ENCODE measurements at regions not wholly inside any gene's neighbourhood (a gene's known extent, or its start where the extent isn't known, plus 50 kb on each side); places are given as distances from the start of the nearest gene placed in this dataset.
"Not testable (repeated sequence)": the region's sequence is repeated elsewhere in the genome, so short reads cannot be mapped to it uniquely, and the experiment has no call there.

DNA sequence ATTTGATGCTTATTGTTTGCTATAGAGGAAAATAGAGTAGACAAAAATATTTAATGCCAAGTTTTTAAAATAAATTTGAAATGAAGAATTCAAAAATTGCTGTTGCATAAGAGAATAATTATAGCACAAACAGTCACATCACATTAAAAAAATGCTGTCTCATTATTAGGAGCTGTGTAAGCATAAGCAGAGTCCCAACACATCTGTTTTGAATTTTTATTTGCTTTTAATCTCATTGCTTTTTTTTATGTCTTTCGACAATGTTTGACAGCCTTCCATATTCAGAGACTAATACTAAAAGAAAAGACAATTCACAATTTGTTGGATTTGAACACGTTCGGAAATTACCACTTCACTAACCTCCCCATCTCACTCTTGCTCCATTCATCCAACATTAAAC, 143.5 kb downstream of the TFPI2 start:
- DNase-seq (ENCODE audit: low spot score): no peak

DNA sequence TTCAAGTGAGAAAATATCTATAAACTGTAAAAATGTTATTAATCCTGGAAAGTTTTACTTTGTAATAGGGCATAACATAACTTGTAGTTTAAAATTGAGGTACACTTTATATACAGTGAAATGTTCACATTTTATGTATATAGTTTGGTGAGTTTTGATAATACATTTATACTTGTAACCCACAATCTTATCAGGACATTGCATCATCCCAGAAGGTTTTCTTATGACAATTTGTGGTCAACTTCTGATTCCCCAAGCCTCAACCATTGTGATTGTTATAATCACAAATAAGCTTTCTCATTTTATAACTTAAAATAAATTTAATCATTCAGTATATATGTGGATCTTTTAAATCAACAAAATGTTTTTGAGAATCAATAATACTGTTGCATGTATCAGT, 151.1 kb downstream of the TFPI2 start:
- DNase-seq (ENCODE audit: low spot score): no peak

DNA sequence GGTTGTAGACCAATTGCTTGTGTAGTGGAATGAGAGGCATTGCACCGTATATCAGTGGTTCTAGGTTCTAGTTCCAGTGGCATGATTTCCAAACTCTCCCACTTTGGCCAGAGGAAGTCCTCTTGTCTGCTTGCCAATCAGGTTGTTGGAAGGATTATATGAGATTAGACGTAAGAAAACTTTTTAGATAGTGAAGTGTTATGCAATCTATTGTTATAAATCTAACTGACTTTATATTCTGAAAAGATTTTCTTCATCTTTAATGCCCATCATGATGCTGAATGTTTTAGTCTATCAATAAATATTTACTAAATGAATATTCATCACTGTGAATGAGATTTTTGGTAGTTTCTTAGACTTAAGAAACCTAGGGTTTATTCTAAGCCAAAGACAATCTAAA, 152.6 kb downstream of the TFPI2 start:
- DNase-seq (ENCODE audit: low spot score): no peak

DNA sequence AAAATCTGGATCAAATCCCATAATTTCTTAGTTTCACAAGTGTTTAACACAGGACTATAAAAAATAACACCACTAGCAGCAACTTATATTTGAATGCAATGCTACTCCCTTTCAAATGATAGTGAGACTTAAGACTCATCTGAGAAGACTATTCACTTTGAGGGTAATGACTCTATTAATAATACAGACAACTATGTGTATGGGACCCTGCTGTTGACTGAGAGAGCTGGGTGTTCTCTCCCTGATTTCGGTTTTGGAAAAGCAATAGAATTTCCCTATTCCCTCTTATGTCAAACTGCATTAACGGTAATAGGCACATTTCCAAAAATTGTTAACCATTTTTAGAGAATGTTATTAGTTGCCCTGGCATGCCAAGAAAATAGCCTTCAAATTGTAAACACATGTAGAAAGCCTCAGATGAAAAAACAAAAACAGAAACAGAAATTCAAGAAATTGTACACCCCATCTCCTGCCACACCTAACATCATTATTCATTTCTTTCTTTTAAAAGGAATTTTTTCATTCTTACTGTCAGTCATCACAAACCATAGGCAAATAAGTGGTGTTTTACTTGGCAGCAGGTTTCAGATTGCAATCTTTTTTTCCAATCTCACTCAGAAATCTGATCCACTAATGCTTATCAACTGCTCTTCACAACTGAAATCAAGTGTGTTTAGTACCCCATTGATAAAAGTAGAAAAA, 153.7 kb downstream of the TFPI2 start:
- DNase-seq (ENCODE audit: low spot score): no peak

DNA sequence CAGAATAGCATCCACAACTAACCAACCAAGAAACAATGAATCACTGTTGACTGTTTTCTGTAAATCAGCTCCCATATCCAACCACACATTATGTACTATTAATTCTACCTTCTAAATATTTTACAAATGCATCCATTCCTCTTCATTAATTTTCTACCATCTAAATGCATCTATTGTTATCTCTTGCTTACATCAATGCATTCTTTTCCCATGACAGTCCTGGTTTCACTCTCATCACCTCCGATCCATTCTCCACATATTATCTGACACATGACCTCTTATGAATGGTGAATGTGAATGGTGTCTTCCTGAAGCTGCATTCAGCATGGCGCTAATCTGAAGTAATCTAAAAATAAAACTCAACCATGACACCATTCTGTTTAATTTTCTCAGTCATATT, 153.8 kb upstream of the CALCR start:
- DNase-seq (ENCODE audit: low spot score): no peak

DNA sequence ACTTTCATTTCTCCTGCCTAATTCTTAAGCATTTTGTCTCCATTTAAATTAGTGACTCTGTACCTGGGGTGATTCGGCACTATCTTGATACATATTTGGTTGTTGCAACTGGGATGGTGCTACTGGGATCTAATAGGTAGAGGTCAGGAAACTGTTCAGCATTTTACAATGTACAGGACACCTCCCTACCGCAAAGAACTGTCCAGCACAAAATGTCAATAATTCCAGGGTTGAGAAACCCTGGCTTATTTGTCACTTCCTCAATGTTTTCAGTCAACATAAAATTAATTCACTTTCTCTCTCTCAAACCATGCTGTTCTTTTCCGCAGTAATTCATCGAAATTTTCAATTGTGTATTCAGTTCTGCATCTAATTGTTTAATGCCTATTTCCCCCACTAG, 151.4 kb upstream of the CALCR start:
- no peak for DNase-seq (ENCODE audit: low spot score)

DNA sequence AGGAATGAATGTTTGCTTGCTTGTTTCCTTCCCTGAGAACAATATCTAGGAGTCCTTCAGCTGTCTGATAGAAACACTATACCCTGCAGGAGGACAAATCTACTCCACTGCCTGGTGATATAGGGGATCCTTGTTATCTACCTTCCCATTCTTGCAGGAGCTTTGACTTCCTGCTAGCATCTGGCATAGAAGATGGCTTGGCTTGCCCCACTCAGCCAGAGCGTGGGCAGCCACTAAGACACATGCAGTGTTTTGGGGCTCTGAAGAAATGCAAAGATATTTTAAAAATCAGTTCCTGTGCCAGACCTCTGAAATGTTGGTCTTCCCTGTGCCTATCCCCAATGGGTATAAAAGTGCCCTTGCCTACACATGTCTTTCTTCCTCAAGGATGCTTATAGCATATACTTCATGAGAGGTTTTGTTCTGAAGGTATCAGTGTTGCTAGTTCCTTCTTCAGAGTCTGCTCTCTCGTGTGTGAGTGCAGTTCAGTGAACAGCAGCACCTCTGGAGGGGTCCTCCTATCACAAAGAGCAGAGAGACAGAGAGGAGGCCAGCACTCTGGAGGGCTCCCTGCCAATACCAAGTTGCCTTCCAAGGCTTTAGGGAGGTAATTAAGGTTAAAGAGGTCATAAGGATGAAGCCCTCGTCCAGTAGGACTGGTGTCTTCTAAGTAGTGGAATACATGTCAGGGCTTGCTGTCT, 149.1 kb upstream of the CALCR start:
- DNase-seq (ENCODE audit: low spot score): no peak

DNA sequence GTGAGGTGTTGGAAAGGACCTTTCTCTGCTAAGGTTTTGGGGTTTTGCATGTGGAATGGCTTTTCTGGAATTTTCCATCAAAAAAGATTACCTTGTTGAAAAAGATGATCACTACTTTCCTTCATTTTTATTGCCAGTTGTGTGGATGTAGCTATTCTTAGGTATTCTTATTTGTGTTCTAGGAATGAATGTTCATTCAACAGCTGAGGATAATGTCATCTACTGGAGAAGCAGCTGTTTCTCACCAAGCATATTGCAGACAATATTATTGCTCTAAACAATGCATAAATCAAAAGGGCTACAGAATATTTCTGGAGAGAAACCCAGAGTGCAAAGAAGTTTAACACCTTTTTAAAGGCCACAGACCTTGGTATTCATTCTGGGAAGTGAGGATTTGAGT, 145.6 kb upstream of the CALCR start:
- DNase-seq (ENCODE audit: low spot score): no peak

DNA sequence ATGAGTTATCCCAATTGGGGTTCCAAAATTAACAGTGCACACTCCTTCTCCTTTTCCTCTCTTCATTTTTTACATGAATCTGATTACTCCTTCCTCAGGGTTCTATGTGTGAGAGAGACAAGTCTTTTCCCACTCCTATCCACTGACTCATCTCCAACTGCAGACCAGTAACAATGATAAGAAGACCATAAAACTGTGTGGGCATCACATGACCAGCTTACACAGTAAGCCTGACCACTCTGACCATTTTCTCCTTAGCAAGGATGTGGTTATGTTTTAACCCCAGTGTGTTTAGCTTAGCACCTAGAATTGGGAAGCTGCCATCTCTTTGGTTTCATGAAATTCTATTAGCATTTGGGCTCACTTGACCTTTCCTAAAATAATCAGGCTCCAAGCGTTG, 145.0 kb upstream of the CALCR start:
- DNase-seq (ENCODE audit: low spot score): no peak

DNA sequence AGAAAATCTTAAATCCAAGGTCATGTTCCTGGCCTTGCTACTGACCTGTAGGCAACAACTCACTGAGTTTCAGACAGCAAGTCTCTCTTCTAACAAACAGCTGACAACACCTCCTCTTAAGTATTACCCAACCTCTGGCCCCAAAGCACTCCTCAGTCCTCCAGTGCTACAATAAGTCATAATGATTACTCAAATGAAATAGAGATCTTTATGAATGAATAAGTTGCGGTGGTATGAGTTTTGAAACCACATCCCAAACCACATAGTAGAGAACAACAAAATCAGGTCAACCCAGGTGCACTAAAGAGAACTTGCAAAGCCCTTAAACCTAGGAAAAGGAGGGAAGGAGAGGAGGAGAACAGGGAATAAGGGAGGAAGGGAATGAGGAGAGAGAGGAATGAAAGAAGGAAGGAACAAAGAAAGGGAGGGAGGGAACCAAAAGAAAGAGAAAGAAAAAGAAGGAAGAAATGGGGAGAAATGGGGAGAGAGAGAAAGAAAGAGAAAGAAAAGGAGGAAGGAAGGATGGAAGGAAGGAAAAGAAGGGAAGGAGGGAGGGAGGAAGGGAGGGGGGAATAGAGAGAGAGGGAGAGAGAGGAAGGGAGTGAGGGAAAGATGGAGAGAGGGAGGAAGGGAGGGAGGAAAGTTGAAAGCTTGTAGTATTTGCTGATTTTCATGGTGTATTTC, 142.8 kb upstream of the CALCR start:
- DNase-seq (ENCODE audit: low spot score): no peak

DNA sequence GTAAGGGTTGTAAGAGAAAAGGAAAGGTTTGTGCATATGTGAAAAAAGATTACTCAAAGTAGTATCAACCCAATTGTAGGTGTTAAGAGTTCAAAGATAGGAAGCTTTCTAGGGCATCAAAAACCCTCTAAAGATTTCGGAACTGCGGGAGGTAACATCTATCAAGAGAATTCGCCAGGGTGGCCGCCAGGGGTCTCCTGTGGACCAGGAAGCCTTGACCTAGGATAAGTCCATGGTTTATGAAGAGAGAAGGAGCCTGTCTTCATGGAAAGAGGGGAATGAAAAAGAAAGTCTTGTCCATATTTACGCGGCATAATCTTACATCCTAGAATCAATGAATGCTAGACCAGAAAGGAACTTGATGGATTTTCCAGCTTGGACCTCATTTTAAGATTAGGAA, 140.7 kb upstream of the CALCR start:
- DNase-seq (ENCODE audit: low spot score): peak; percentile 56

DNA sequence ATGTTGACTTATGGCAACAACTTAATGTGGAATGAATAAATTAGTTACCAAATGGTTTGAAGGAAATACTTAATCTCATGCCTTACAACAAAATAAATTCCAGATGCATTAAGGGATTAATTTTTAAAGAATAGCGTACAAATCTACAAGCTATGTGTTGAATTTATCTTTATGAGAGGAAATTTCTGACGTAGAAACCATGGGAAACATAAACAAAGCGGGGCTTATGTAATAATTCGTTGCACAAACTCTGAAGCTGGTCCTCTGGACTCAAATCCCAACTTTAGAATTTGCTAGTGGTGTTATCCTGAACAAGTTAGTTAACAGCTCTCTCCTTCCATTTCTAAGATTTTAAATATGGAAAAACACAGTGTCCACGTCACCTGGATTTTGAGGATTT, 137.4 kb upstream of the CALCR start:
- no peak for DNase-seq (ENCODE audit: low spot score)

DNA sequence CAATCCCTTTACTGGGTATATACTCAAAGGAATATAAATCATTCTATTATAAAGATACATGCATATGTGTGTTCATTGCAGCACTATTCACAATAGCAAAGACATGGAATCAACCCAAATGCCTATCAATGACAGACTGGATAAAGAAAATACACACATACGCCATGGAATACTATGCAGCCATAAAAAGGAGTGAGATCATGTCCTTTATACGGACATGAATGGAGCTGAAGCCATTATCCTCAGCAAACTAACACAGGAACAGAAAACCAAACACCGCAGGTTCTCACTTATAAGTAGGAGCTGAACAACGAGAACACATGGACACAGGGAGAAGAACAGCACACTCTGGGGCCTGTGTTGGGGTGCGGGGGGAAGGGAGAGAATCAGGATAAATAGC, 133.7 kb upstream of the CALCR start:
- not testable (repeated sequence) for DNase-seq (ENCODE audit: low spot score)

DNA sequence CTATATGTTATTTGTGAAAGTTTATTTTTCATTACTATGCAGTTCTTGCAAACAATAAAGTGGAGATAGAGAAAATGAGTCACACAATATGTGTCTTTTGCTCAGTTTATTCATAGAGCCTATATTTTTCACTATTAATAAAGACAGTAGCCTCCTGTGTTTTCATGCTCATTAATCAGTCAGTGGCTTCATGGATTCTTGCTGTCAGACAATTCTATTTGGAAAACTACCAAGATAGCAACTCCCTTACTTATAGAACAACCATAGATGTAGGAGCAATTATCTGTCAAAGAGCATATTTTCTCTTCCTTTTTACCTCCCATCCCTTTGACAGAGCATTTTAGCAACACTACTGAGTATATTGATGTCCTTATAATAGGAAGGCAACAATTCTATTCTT, 132.7 kb upstream of the CALCR start:
- DNase-seq (ENCODE audit: low spot score): no peak

DNA sequence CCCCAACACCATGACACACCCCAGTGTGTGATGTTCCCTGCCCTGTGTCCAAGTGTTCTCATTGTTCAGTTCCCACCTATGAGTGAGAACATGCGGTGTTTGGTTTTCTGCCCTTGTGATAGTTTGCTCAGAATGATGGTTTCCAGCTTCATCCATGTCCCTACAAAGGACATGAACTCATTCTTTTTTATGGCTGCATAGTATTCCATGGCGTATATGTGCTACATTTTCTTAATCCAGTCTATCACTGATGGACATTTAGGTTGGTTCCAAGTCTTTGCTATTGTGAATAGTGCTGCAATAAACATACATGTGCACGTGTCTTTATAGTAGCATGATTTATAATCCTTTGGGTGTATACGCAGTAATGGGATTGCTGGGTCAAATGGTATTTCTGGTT, 131.6 kb upstream of the CALCR start:
- not testable (repeated sequence) for DNase-seq (ENCODE audit: low spot score)

DNA sequence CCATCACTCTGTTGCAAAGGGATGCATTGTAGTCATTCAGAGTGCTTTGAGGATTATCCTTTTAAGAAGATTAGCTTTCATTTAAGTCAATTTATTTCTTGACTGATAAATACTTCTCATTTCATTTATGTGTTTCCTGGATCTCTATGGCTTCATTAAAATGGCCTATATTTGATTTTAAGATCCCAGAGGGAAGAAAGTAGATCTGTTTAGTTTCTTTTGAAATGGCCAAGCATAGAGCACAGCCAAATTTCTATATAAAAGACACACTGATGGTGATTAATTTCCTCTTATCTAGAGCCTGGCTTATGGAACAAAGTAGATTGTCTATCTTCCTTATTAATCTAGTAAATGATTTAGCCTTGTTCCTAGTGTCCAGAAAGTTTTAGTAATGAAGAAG, 129.7 kb upstream of the CALCR start:
- DNase-seq (ENCODE audit: low spot score): no peak

DNA sequence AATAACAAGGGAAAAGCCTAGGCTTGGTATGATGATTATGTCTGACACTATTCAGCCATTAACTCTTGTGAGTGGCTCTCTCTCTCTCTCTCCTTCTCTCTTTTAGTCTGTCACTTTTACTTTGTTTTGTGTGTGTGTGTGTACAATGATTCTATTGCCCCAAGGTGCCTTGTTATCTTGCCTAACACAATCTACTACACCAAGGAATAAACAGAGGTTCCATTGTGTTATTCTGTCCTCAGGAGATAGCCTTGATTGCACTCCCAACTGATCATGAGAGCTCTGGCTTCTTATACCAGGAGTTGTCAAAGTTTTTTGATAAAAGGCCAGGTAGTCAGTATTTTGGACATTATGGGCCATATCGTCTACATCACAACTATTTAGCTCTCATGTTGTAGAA, 123.4 kb upstream of the CALCR start:
- DNase-seq (ENCODE audit: low spot score): no peak

DNA sequence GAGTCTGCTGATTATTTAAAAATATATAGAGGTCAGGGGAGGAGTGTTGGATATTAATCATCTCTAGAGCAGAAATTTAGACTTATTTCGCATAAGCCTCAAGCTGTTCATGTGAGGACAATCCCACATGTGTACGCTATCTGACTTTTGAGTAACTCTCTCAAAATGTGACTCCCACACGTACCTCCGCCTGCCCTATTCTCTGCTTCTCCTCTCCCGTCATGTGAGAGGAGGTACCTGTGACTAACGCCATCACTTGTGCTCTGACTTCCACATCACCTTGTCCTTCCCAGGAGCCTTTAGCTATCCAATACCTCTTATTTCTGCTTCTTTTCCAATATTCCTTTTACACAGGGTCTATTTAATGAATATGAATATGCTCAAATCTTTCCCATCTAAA, 119.3 kb upstream of the CALCR start:
- no peak for DNase-seq (ENCODE audit: low spot score)

DNA sequence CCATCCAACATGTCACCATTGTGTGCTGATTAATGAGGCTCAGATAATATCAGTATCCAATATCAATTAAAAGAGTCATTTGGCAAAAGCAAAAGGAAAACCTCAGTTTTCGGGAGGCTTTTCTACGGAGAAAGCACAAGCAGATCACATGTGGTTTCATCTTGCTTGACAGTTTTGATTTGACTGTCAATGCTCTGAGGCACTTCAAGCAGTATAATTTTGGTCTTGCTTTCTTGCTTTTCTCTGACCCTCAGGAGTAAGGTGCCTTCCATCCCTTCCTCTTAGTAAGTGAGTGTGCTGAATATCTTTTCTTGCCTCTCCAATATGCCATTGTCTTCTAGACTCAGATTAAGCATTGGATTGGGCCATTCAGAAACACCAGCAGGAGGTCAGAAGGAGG, 115.5 kb upstream of the CALCR start:
- DNase-seq (ENCODE audit: low spot score): no peak

DNA sequence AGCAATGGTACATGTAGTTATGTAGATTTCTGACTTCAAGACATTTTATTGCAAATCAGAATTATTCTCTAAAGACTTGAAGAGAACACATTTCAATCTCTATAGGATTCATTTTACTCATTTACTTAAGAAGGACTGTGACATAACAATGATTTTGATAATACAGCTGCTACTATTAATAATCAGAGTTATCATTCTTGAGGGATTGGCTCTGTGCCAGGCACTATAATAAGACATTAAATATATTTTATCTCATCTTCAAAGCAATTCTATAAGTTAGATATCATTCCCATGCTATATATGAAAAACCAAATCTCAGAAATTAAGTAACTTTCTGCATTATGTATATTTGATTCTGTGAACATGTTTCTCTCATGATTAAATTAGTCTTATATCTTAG, 103.7 kb upstream of the CALCR start:
- no peak for DNase-seq (ENCODE audit: low spot score)

DNA sequence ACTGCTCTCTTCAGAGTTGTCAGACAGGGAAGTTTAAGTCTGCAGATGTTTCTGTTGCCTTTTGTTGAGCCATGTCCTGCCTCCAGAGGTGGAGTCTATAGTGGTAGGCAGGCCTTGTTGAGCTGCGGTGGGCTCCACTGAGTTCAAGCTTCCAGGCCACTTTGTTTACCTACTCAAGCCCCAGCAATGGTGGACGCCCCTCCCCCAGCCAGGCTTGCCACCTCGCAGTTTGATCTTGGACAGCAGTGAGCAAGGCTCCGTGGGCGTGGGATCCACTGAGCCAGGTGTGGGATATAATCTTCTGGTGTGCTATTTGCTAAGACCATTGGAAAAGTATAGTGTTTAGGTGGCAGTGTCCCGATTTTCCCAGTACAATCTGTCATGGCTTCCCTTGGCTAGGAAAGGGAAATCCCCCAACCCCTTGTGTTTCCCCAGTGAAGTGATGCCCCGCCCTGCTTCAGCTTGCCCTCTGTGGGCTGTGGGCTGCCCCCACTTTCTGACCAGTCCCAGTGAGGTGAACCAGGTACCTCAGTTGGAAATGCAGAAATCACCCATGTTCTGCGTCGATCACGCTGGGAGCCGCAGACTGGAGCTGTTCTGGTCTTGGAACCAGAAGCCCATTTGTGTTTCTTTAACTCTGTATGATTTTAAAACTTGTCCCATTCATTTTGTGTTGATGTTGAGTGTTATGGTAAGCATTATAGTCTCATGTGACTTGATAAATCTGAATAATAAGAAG, 89.2 kb upstream of the CALCR start:
- DNase-seq (ENCODE audit: low spot score): no peak

DNA sequence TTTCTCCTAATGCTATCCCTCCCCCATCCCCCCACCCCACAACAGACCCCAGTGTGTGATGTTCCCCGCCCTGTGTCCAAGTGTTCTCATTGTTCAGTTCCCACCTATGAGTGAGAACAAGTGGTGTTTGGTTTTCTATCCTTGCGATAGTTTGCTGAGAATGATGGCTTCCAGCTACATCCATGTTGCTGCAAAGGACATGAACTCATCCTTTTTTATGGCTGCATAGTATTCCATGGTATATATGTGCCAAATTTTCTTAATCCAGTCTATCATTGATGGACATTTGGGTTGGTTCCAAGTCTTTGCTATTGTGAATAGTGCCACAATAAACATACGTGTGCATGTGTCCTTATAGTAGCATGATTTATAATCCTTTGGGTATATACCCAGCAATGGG, 83.6 kb upstream of the CALCR start:
- not testable (repeated sequence) for DNase-seq (ENCODE audit: low spot score)

Data from NAMALWA (cell line).